Breast epithelium (tissue), 3 donors: ENCODE measurements at regions not wholly inside any gene's neighbourhood (a gene's known extent, or its start where the extent isn't known, plus 50 kb on each side); places are given as distances from the start of the nearest gene placed in this dataset.

Source experiments
- CTCF ChIP-seq, 3 donors: fragments of 450-650 bp; IDR thresholded peaks; one replicate each; pipeline ENCODE4 v1.5.1; 2016 to 2017; ENCODE audit warnings: antibody characterized with exemption in 3 of 3, mild to moderate bottlenecking in 3 of 3, moderate library complexity in 3 of 3
- POLR2A ChIP-seq: fragments of 450-650 bp; IDR thresholded peaks from one replicate; pipeline ENCODE4 v1.6.1; 2016; ENCODE audit warnings: antibody characterized with exemption, mild to moderate bottlenecking, moderate library complexity

GRCh38 chr13:97749174-97749573, 204.3 kb upstream of the IPO5 start:
- no peak for TF ChIP-seq CTCF (IDR thresholded peaks at IDR 0.05)
- TF ChIP-seq POLR2A: no peak
